ENCODE measurements at regions not wholly inside any gene's neighbourhood (a gene's known extent, or its start where the extent isn't known, plus 50 kb on each side); places are given as distances from the start of the nearest gene placed in this dataset.
"Not testable (repeated sequence)": the region's sequence is repeated elsewhere in the genome, so short reads cannot be mapped to it uniquely, and the experiment has no call there.

GRCh38 chr16:50448981-50449380 lies 80.2 kb upstream of the BRD7 start:
- no peak for DNase-seq

GRCh38 chr16:50448522-50448921 lies 79.7 kb upstream of the BRD7 start:
- no peak for DNase-seq

- not testable (repeated sequence) for DNase-seq
Observed at GRCh38 chr16:50447386-50447785, 78.6 kb upstream of the BRD7 start.

- no peak for DNase-seq
Observed at GRCh38 chr16:50446861-50447260, 78.1 kb upstream of the BRD7 start.

- DNase-seq, result no peak
Observed at GRCh38 chr16:50445621-50446555, 77.1 kb upstream of the BRD7 start.

GRCh38 chr16:50444526-50444925 lies 75.7 kb upstream of the BRD7 start:
- no peak for DNase-seq

GRCh38 chr16:50442221-50442620 lies 73.4 kb upstream of the BRD7 start:
- no peak for DNase-seq

- peak; percentile 1 for DNase-seq
Observed at GRCh38 chr16:50441486-50442157, 72.8 kb upstream of the BRD7 start.

- no peak for DNase-seq
Observed at GRCh38 chr16:50440991-50441390, 72.2 kb upstream of the BRD7 start.

GRCh38 chr16:50440531-50440930 lies 71.7 kb upstream of the BRD7 start:
- no peak for DNase-seq

- DNase-seq, result no peak
Observed at GRCh38 chr16:50437769-50438437, 69.1 kb upstream of the BRD7 start.

GRCh38 chr16:50436271-50436670 lies 67.5 kb upstream of the BRD7 start:
- no peak for DNase-seq

GRCh38 chr16:50434872-50435478 lies 66.2 kb upstream of the BRD7 start:
- no peak for DNase-seq

- DNase-seq, result no peak
Observed at GRCh38 chr16:50430076-50430475, 61.3 kb upstream of the BRD7 start.

GRCh38 chr16:50428742-50429141 lies 60.0 kb upstream of the BRD7 start:
- DNase-seq, result no peak

- DNase-seq, result no peak
Observed at GRCh38 chr16:50428116-50428515, 59.3 kb upstream of the BRD7 start.

GRCh38 chr16:50427107-50427506 lies 58.3 kb upstream of the BRD7 start:
- DNase-seq, result no peak

- peak; percentile 6 for DNase-seq
Observed at GRCh38 chr16:50425648-50426047, 56.9 kb upstream of the BRD7 start.

- DNase-seq, result no peak
Observed at GRCh38 chr16:50425044-50425443, 56.3 kb upstream of the BRD7 start.

GRCh38 chr16:50422926-50423325 lies 54.1 kb upstream of the BRD7 start:
- DNase-seq, result no peak

- no peak for DNase-seq
Observed at GRCh38 chr16:50419116-50419515, 50.3 kb upstream of the BRD7 start.

Data from OCI-M1 (cell line).